Smooth muscle cell (in vitro differentiated cells): ENCODE measurements at regions not wholly inside any gene's neighbourhood (a gene's known extent, or its start where the extent isn't known, plus 50 kb on each side); places are given as distances from the start of the nearest gene placed in this dataset.

Experiments
- DNase-seq: peaks from one replicate; lab custom pipeline; 2025; ENCODE audit not compliant: unreplicated experiment; lab: John Stamatoyannopoulos, UW
- H2AFZ ChIP-seq: fragments of 200-600 bp; sonication (generic); 2 replicates; pipeline ENCODE4 v1.6.0; 2016; ENCODE audit warnings: antibody characterized with exemption, low read depth, mild to moderate bottlenecking
- H3F3A ChIP-seq: fragments of 200-600 bp; sonication (generic); 2 replicates; pipeline ENCODE4 v1.6.0; 2017; ENCODE audit warnings: antibody characterized with exemption, low read depth
- H3K27ac ChIP-seq: fragments of 200-600 bp; sonication (generic); 2 replicates; pipeline ENCODE4 v1.5.1; 2016; ENCODE audit warnings: low read depth, mild to moderate bottlenecking
- H3K27me3 ChIP-seq: fragments of 200-600 bp; sonication (generic); 2 replicates; pipeline ENCODE4 v1.6.1; 2016; ENCODE audit warnings: low read depth, mild to moderate bottlenecking
- H3K36me3 ChIP-seq: fragments of 200-600 bp; sonication (generic); 2 replicates; pipeline ENCODE4 v1.5.1; 2016; ENCODE audit warnings: low read depth
- H3K4me1 ChIP-seq: fragments of 200-600 bp; sonication (generic); 2 replicates; pipeline ENCODE4 v1.5.1; 2016; ENCODE audit warnings: low read depth
- H3K4me2 ChIP-seq: fragments of 200-600 bp; sonication (generic); 2 replicates; pipeline ENCODE4 v1.6.0; 2016; ENCODE audit warnings: mild to moderate bottlenecking
- H3K4me3 ChIP-seq: fragments of 200-600 bp; sonication (generic); 2 replicates; pipeline ENCODE4 v1.5.1; 2016; ENCODE audit warnings: mild to moderate bottlenecking
- H3K79me2 ChIP-seq: fragments of 200-600 bp; sonication (generic); 2 replicates; pipeline ENCODE4 v1.6.0; 2016; ENCODE audit warnings: low read depth, mild to moderate bottlenecking
- H3K9ac ChIP-seq: fragments of 200-600 bp; sonication (generic); 2 replicates; pipeline ENCODE4 v1.6.0; 2016; ENCODE audit warnings: low read depth
- H3K9me3 ChIP-seq: fragments of 200-600 bp; sonication (generic); replicated peaks from 2 replicates; pipeline ENCODE4 v1.5.1; 2016; ENCODE audit warnings: low read depth
- H4K20me1 ChIP-seq: fragments of 200-600 bp; sonication (generic); 2 replicates; pipeline ENCODE4 v1.6.0; 2016; ENCODE audit warnings: low read depth
- CTCF ChIP-seq: fragments of 200-600 bp; sonication (generic); IDR thresholded peaks from 2 replicates; pipeline ENCODE4 v1.5.1; 2017; ENCODE audit warnings: borderline replicate concordance, mild to moderate bottlenecking, antibody characterized with exemption; ENCODE audit not compliant: insufficient read depth, poor library complexity, severe bottlenecking
- WGBS: methylation state at CpG from one replicate; pipeline ENCODE4 v1.1.7; 2016; ENCODE audit warnings: low lambda C conversion rate; 5-methylcytosine and 5-hydroxymethylcytosine counted together

GRCh38 chr3:81293156-81293555 is 468.3 kb downstream of the GBE1 start:
- no peaks in the 10 kb centered on the region for H3K27me3 ChIP-seq
- H2AFZ ChIP-seq = no peak overlapping the region
- H3K27ac ChIP-seq = no peak overlapping the region
- H4K20me1 ChIP-seq = no peaks in the 10 kb centered on the region
- no peaks in the 10 kb centered on the region for H3F3A ChIP-seq
- no peak for TF ChIP-seq CTCF
- H3K4me1 ChIP-seq = peaks cover 6% of the 10 kb centered on the region
- H3K4me2 ChIP-seq = no peak overlapping the region
- WGBS = 72% methylated on average over 3 of the region's 3 CpGs
- no peak overlapping the region for H3K9ac ChIP-seq
- H3K4me3 ChIP-seq = no peak overlapping the region
- H3K36me3 ChIP-seq = no peaks in the 10 kb centered on the region
- H3K79me2 ChIP-seq = no peaks in the 10 kb centered on the region
- no peaks in the 10 kb centered on the region for H3K9me3 ChIP-seq
- DNase-seq = no peak

- Histone ChIP-seq H2AFZ (peak overlapping the region; percentile 10), H3F3A (no peaks in the 10 kb centered on the region), H3K36me3 (no peaks in the 10 kb centered on the region), H3K9ac (no peak overlapping the region), H4K20me1 (no peaks in the 10 kb centered on the region), H3K27me3 (no peaks in the 10 kb centered on the region), H3K4me1 (peaks cover 6% of the 10 kb centered on the region), H3K9me3 (no peaks in the 10 kb centered on the region), H3K4me2 (peak overlapping the region; percentile 60), H3K79me2 (no peaks in the 10 kb centered on the region), H3K4me3 (no peak overlapping the region), H3K27ac (no peak overlapping the region)
- TF ChIP-seq CTCF = no peak
- DNase-seq = no peak
- 19% methylated on average over 1 of the region's 1 CpG for WGBS
Observed at GRCh38 chr3:81291586-81291985, 469.9 kb downstream of the GBE1 start.

GRCh38 chr3:81289676-81290075 is 471.8 kb downstream of the GBE1 start:
- Histone ChIP-seq H3K36me3 (no peaks in the 10 kb centered on the region), H4K20me1 (no peaks in the 10 kb centered on the region), H3K4me2 (peak overlapping the region; percentile 79), H3K9me3 (no peaks in the 10 kb centered on the region), H3K27me3 (no peaks in the 10 kb centered on the region), H3F3A (no peaks in the 10 kb centered on the region), H3K9ac (no peak overlapping the region), H3K4me3 (no peak overlapping the region), H3K27ac (no peak overlapping the region), H3K4me1 (peaks cover 6% of the 10 kb centered on the region), H2AFZ (no peak overlapping the region), H3K79me2 (no peaks in the 10 kb centered on the region)
- 30% methylated on average over 3 of the region's 3 CpGs for WGBS
- DNase-seq = no peak
- no peak for TF ChIP-seq CTCF
